ENCODE measurements at regions not wholly inside any gene's neighbourhood (a gene's known extent, or its start where the extent isn't known, plus 50 kb on each side); places are given as distances from the start of the nearest gene placed in this dataset.

DNA sequence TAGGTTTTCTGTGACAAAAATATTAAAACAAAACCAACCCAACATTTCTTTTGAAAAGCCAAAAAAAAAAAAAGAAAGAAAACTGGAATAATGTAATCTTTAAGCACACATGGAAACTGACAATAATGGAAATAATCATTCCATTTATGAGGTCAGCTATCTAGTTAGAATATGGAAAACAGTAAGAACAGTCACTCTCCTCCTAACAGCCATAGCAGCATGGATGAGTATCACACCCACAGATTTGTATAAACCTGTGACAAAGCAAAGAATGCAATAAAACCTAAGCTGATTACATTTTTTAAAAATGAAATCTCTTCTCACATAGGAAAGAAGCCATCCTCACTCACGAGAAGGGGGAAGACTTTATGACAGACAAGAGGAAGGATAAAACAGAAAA lies 437.8 kb downstream of the NYAP2 start:
- H3K79me2 ChIP-seq (ENCODE audit: insufficient read depth, low read length), result no peaks in the 10 kb centered on the region
- H3K27me3 ChIP-seq (ENCODE audit: low read length), result no peaks in the 10 kb centered on the region
- no peaks in the 10 kb centered on the region for H3K9me2 ChIP-seq (replicated peaks; ENCODE audit: insufficient read depth, low read length)
- no peak overlapping the region for H3K4me2 ChIP-seq (ENCODE audit: low read depth, low read length, poor library complexity, severe bottlenecking)
- no peak overlapping the region for H2AFZ ChIP-seq (ENCODE audit: low read depth, low read length, severe bottlenecking)
- no peak overlapping the region for H3K4me3 ChIP-seq (ENCODE audit: insufficient read depth, low read length, poor library complexity, severe bottlenecking)
- no peaks in the 10 kb centered on the region for H3K36me3 ChIP-seq (ENCODE audit: low read length)
- H3K9ac ChIP-seq (ENCODE audit: low read length), result no peak overlapping the region
- H4K20me1 ChIP-seq (ENCODE audit: low read depth, low read length), result no peaks in the 10 kb centered on the region
- no peak overlapping the region for H3K27ac ChIP-seq (ENCODE audit: low read depth, low read length)
- no peaks in the 10 kb centered on the region for H3F3A ChIP-seq (ENCODE audit: insufficient read depth)
- TF ChIP-seq EZH2phosphoT487 (conservative IDR thresholded peaks at IDR 0.05; ENCODE audit: low read length), result no peak
- TF ChIP-seq, protein P1, sequence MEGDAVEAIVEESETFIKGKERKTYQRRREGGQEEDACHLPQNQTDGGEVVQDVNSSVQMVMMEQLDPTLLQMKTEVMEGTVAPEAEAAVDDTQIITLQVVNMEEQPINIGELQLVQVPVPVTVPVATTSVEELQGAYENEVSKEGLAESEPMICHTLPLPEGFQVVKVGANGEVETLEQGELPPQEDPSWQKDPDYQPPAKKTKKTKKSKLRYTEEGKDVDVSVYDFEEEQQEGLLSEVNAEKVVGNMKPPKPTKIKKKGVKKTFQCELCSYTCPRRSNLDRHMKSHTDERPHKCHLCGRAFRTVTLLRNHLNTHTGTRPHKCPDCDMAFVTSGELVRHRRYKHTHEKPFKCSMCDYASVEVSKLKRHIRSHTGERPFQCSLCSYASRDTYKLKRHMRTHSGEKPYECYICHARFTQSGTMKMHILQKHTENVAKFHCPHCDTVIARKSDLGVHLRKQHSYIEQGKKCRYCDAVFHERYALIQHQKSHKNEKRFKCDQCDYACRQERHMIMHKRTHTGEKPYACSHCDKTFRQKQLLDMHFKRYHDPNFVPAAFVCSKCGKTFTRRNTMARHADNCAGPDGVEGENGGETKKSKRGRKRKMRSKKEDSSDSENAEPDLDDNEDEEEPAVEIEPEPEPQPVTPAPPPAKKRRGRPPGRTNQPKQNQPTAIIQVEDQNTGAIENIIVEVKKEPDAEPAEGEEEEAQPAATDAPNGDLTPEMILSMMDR (IDR thresholded peaks at IDR 0.05; ENCODE audit: insufficient read depth, low read length, poor library complexity, severe bottlenecking), result no peak
- H3K9me3 ChIP-seq (ENCODE audit: insufficient read depth, low read length), result no peaks in the 10 kb centered on the region

DNA sequence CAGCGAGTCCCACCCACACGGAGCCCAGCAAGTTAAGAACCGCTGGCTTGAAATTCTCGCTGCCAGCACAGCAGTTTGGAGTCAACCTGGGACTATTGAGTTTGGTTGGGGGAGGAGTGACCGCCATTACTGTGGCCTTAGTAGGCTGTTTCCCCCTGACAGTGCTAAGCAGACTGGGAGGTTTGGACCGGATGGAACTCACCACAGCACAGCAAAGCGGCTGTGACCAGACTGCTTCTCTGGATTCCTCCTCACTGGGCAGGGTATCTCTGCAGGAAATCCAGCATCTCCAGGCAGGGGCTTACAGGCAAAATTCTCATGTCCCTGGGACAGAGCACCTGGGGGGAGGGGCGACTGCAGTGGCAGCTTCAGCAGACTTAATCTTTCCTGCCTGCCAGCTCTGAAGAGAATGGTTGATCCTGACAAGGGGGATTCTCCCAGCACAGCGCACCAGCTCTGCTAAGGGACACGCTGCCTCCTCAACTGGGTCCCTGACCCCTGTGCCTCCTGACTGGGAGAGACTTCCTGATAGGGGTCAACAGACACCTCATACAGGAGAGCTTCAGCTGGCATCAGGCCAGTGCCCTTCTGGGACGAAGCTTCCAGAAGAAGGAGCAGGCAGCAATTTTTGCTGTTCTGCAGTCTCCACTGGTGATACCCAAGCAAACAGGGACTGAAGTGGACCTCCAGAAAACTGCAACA lies 425.4 kb downstream of the NYAP2 start:
- Histone ChIP-seq H3K27me3 (ENCODE audit: low read length) (no peaks in the 10 kb centered on the region), H3K79me2 (ENCODE audit: insufficient read depth, low read length) (no peaks in the 10 kb centered on the region), H3K4me3 (ENCODE audit: insufficient read depth, low read length, poor library complexity, severe bottlenecking) (no peak overlapping the region), H3K27ac (ENCODE audit: low read depth, low read length) (no peak overlapping the region), H3K9ac (ENCODE audit: low read length) (no peak overlapping the region), H3K4me2 (ENCODE audit: low read depth, low read length, poor library complexity, severe bottlenecking) (no peak overlapping the region), H3K36me3 (ENCODE audit: low read length) (no peaks in the 10 kb centered on the region), H3K9me2 (replicated peaks; ENCODE audit: insufficient read depth, low read length) (no peaks in the 10 kb centered on the region), H3F3A (ENCODE audit: insufficient read depth) (no peaks in the 10 kb centered on the region), H4K20me1 (ENCODE audit: low read depth, low read length) (no peaks in the 10 kb centered on the region), H3K9me3 (ENCODE audit: insufficient read depth, low read length) (no peaks in the 10 kb centered on the region), H2AFZ (ENCODE audit: low read depth, low read length, severe bottlenecking) (no peak overlapping the region)
- TF ChIP-seq, protein P1 (IDR thresholded peaks at IDR 0.05; ENCODE audit: insufficient read depth, low read length, poor library complexity, severe bottlenecking), result no peak
- TF ChIP-seq EZH2phosphoT487 (conservative IDR thresholded peaks at IDR 0.05; ENCODE audit: low read length), result no peak

DNA sequence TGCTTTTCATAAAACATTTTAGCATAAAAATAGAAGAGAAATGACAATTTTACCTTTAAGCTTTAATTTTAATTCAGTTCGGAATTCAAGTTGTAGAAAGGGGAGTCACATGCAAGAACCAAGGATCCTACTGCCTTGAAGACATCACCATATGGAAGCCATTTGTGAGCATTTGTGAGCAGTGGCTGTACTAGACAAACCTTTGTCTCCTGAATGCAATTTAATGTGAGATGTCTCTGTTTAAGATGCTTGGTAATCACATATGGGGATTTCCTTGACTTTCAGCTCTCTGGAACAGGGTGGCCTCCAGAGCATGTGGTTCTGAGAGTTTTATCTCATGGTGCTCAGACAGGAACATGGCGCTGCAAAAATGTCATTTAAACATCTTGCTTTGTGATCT lies 421.8 kb downstream of the NYAP2 start:
- Histone ChIP-seq H3K9me2 (replicated peaks; ENCODE audit: insufficient read depth, low read length) (no peaks in the 10 kb centered on the region), H3K79me2 (ENCODE audit: insufficient read depth, low read length) (no peaks in the 10 kb centered on the region), H3K27me3 (ENCODE audit: low read length) (no peaks in the 10 kb centered on the region), H3K27ac (ENCODE audit: low read depth, low read length) (no peak overlapping the region), H3F3A (ENCODE audit: insufficient read depth) (no peaks in the 10 kb centered on the region), H3K4me2 (ENCODE audit: low read depth, low read length, poor library complexity, severe bottlenecking) (no peak overlapping the region), H2AFZ (ENCODE audit: low read depth, low read length, severe bottlenecking) (no peak overlapping the region), H3K4me3 (ENCODE audit: insufficient read depth, low read length, poor library complexity, severe bottlenecking) (no peak overlapping the region), H3K36me3 (ENCODE audit: low read length) (no peaks in the 10 kb centered on the region), H3K9ac (ENCODE audit: low read length) (no peak overlapping the region), H4K20me1 (ENCODE audit: low read depth, low read length) (no peaks in the 10 kb centered on the region), H3K9me3 (ENCODE audit: insufficient read depth, low read length) (no peaks in the 10 kb centered on the region)
- TF ChIP-seq, protein P1 (IDR thresholded peaks at IDR 0.05; ENCODE audit: insufficient read depth, low read length, poor library complexity, severe bottlenecking), result no peak
- TF ChIP-seq EZH2phosphoT487 (conservative IDR thresholded peaks at IDR 0.05; ENCODE audit: low read length), result no peak
